OCI-LY1 (cell line): ENCODE measurements at regions not wholly inside any gene's neighbourhood (a gene's known extent, or its start where the extent isn't known, plus 50 kb on each side); places are given as distances from the start of the nearest gene placed in this dataset.
"Not testable (repeated sequence)": the region's sequence is repeated elsewhere in the genome, so short reads cannot be mapped to it uniquely, and the experiment has no call there.

Experiments
- H2AFZ ChIP-seq: fragments of 200-600 bp; sonication (generic), shearing (Covaris generic); 2 replicates; pipeline ENCODE4 v1.6.0; 2014; ENCODE audit warnings: antibody characterized with exemption, mild to moderate bottlenecking, low read length
- H3F3A ChIP-seq: fragments of 200-600 bp; sonication (generic), shearing (Covaris generic); 2 replicates; pipeline ENCODE4 v1.6.0; 2014; ENCODE audit warnings: mild to moderate bottlenecking, antibody characterized with exemption, low read length, moderate library complexity; ENCODE audit not compliant: insufficient read depth
- H3K27ac ChIP-seq: fragments of 200-600 bp; sonication (generic); 2 replicates; pipeline ENCODE4 v1.5.1; 2014; ENCODE audit warnings: low read length, mixed run types, mild to moderate bottlenecking, low read depth; ENCODE audit not compliant: poor library complexity, severe bottlenecking
- H3K27me3 ChIP-seq: fragments of 200-600 bp; sonication (generic); 2 replicates; pipeline ENCODE4 v1.6.0; 2014; ENCODE audit warnings: antibody characterized with exemption, mild to moderate bottlenecking, low read length, moderate library complexity; ENCODE audit not compliant: insufficient read depth
- H3K36me3 ChIP-seq: fragments of 200-600 bp; sonication (generic); 2 replicates; pipeline ENCODE4 v1.6.1; 2014; ENCODE audit warnings: mild to moderate bottlenecking, antibody characterized with exemption, low read length, moderate library complexity, mixed read lengths; ENCODE audit not compliant: insufficient read depth
- H3K4me1 ChIP-seq: fragments of 200-600 bp; sonication (generic); 2 replicates; pipeline ENCODE4 v1.5.1; 2014; ENCODE audit warnings: mild to moderate bottlenecking, low read length, moderate library complexity; ENCODE audit not compliant: insufficient read depth, severe bottlenecking
- H3K4me2 ChIP-seq: fragments of 200-600 bp; sonication (generic), shearing (Covaris generic); 2 replicates; pipeline ENCODE4 v1.6.1; 2014; ENCODE audit warnings: low read length
- H3K4me3 ChIP-seq: fragments of 200-600 bp; sonication (generic); 2 replicates; pipeline ENCODE4 v1.5.1; 2014; ENCODE audit warnings: low read length, low read depth, mild to moderate bottlenecking, mixed read lengths; ENCODE audit not compliant: poor library complexity, severe bottlenecking
- H3K79me2 ChIP-seq: fragments of 200-600 bp; shearing (Covaris generic); 2 replicates; pipeline ENCODE4 v1.6.1; 2016; ENCODE audit warnings: mixed run types, low read length, mixed read lengths; ENCODE audit not compliant: insufficient read depth
- H3K9ac ChIP-seq: fragments of 200-600 bp; sonication (generic), shearing (Covaris generic); 2 replicates; pipeline ENCODE4 v1.6.1; 2014; ENCODE audit warnings: mild to moderate bottlenecking, low read length, mixed read lengths
- H3K9me2 ChIP-seq: fragments of 200-600 bp; sonication (generic), shearing (Covaris generic); 2 replicates; pipeline ENCODE4 v1.6.1; 2014; ENCODE audit warnings: low read depth, mild to moderate bottlenecking, low read length, mixed read lengths
- H3K9me3 ChIP-seq: fragments of 200-600 bp; shearing (Covaris generic); 2 replicates; pipeline ENCODE4 v1.6.1; 2014; ENCODE audit warnings: low read length, mixed read lengths
- H4K20me1 ChIP-seq: fragments of 200-600 bp; sonication (generic), shearing (Covaris generic); 2 replicates; pipeline ENCODE4 v1.6.0; 2016; ENCODE audit warnings: mild to moderate bottlenecking, low read length; ENCODE audit not compliant: insufficient read depth
- EZH2 ChIP-seq: fragments of 200-600 bp; sonication (generic), shearing (Covaris generic); IDR thresholded peaks from 2 replicates; pipeline ENCODE4 v1.8.0; 2017; ENCODE audit warnings: borderline replicate concordance, mixed run types, mild to moderate bottlenecking, antibody characterized with exemption, low read length, moderate library complexity, mixed read lengths
- TF ChIP-seq, protein P1 (sequence below): fragments of 200-600 bp; sonication (generic), shearing (Covaris generic); IDR thresholded peaks from 2 replicates; pipeline ENCODE4 v1.5.1; 2017; ENCODE audit warnings: mild to moderate bottlenecking, antibody characterized with exemption, low read length, moderate library complexity, mixed read lengths

DNA sequence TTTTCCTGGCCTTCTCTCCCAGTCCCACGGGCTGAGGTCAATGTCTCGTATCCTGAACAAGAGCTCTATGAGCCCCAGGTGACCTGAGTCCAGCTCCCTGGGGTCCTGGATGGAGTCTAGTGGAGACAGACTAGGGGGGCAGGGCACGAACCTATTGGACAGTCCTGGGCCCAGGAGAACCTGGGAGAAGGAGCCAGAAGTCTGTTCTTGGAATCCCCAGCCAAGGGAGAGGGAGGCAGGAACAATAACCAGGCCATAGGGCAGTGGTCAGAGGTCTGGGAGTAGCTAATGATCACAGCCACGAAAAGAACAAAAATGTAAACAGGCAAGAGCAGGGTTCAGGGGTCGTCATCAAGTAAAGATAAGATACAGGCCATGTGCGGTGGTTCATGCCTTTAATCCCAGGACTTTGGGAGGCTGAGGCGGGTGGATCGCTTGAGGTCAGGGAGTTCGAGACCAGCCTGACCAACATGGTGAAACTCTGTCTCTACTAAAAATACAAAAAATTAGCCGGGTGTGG lies 60.8 kb downstream of the COPRS start:
- H3K9me3 ChIP-seq = no peaks in the 10 kb centered on the region
- no peaks in the 10 kb centered on the region for H4K20me1 ChIP-seq
- H3K9me2 ChIP-seq = no peaks in the 10 kb centered on the region
- no peak for TF ChIP-seq EZH2
- TF ChIP-seq, protein P1, sequence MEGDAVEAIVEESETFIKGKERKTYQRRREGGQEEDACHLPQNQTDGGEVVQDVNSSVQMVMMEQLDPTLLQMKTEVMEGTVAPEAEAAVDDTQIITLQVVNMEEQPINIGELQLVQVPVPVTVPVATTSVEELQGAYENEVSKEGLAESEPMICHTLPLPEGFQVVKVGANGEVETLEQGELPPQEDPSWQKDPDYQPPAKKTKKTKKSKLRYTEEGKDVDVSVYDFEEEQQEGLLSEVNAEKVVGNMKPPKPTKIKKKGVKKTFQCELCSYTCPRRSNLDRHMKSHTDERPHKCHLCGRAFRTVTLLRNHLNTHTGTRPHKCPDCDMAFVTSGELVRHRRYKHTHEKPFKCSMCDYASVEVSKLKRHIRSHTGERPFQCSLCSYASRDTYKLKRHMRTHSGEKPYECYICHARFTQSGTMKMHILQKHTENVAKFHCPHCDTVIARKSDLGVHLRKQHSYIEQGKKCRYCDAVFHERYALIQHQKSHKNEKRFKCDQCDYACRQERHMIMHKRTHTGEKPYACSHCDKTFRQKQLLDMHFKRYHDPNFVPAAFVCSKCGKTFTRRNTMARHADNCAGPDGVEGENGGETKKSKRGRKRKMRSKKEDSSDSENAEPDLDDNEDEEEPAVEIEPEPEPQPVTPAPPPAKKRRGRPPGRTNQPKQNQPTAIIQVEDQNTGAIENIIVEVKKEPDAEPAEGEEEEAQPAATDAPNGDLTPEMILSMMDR = no peak
- no peaks in the 10 kb centered on the region for H3F3A ChIP-seq
- H3K4me3 ChIP-seq = no peak overlapping the region
- no peaks in the 10 kb centered on the region; the same call in 1 of the 2 replicates for H3K36me3 ChIP-seq
- no peak overlapping the region for H3K4me2 ChIP-seq
- H3K27me3 ChIP-seq = 0 out of 2 replicates have a peak, but pooled peaks cover 5% of the 10 kb centered on the region
- no peak overlapping the region for H3K9ac ChIP-seq
- no peaks in the 10 kb centered on the region for H3K79me2 ChIP-seq
- no peak overlapping the region for H2AFZ ChIP-seq
- H3K4me1 ChIP-seq = no peaks in the 10 kb centered on the region
- H3K27ac ChIP-seq = no peak overlapping the region

DNA sequence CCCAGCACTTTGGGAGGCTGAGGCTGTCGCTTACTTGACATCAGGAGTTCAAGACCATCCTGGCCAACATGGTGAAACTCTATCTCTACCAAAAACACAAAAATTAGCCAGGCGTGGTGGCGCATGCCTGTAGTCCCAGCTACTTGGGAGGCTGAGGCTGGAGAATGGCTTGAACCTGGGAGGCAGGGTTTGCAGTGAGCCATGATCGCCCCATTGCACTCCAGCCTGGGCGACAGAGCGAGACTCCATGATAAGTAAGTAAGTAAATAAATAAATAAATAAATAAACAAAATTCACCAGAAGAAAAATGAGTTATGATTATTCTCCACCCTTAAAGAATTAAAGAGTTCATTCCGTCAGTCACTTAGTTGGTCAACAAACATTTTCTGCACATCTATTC lies 63.1 kb downstream of the COPRS start:
- not testable (repeated sequence) for H3K27ac ChIP-seq, H3K9me2 ChIP-seq, H3K4me3 ChIP-seq, H3K9ac ChIP-seq, H3K79me2 ChIP-seq, H3K4me1 ChIP-seq, H3K36me3 ChIP-seq, H3F3A ChIP-seq, H3K27me3 ChIP-seq, H4K20me1 ChIP-seq, H3K4me2 ChIP-seq, H2AFZ ChIP-seq, H3K9me3 ChIP-seq

DNA sequence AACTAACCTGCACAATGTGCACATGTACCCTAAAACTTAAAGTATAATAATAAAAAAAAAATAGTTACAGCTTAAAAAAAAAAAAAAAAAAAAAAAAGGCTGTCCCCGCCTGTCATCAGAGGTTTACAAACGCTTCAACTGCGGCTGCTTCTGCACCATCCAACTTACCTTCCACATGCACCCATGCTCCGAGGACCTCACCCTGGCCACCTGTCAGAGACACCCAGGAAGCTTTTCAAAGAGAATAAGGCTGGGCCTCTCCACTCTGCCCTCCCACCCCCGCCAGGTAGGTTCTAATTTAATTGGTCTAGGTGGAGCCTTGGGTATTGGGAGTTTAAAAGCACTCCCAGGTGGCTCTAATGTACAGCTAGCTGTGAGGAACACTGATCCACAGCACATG lies 64.9 kb downstream of the COPRS start:
- no peak for TF ChIP-seq EZH2
- TF ChIP-seq, protein P1 = no peak
- no peaks in the 10 kb centered on the region for H3K9me2 ChIP-seq

DNA sequence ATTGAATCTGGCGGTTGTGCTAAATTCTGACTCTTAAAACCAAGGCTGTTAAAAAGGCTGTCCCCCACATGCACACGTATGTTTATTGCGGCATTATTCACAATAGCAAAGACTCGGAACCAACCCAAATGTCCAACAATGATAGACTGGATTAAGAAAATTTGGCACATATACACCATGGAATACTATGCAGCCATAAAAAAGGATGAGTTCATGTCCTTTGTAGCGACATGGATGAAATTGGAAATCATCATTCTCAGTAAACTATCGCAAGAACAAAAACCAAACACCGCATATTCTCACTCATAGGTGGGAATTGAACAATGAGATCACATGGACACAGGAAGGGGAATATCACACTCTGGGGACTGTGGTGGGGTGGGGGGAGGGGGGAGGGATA lies 65.4 kb downstream of the COPRS start:
- not testable (repeated sequence) for H3K4me1 ChIP-seq, H3K4me2 ChIP-seq, H3F3A ChIP-seq, H3K79me2 ChIP-seq, H2AFZ ChIP-seq, H3K9me2 ChIP-seq, H4K20me1 ChIP-seq, H3K9me3 ChIP-seq, H3K27ac ChIP-seq, H3K9ac ChIP-seq, H3K27me3 ChIP-seq, H3K4me3 ChIP-seq, H3K36me3 ChIP-seq

More for the DNA sequence above, 64.9 kb downstream of the COPRS start:
- Histone ChIP-seq H3K27me3 (no peaks in the 10 kb centered on the region), H3F3A (no peaks in the 10 kb centered on the region), H2AFZ (no peak overlapping the region), H3K27ac (no peak overlapping the region), H3K79me2 (no peaks in the 10 kb centered on the region), H3K36me3 (no peaks in the 10 kb centered on the region; the same call in 1 of the 2 replicates), H4K20me1 (no peaks in the 10 kb centered on the region), H3K4me3 (no peak overlapping the region), H3K4me2 (no peak overlapping the region), H3K9me3 (no peaks in the 10 kb centered on the region), H3K9ac (no peak overlapping the region), H3K4me1 (no peaks in the 10 kb centered on the region)
